GM13977 (cell line): ENCODE measurements at regions not wholly inside any gene's neighbourhood (a gene's known extent, or its start where the extent isn't known, plus 50 kb on each side); places are given as distances from the start of the nearest gene placed in this dataset.

ENCODE experiments used
- DNase-seq: peaks from one replicate; pipeline ENCODE4 v3.0.0; 2012; ENCODE audit warnings: low spot score
- in situ Hi-C: fragments of 300-500 bp; cut with MboI; formaldehyde crosslinking; loops from one replicate; pipeline ENCODE4 v1.12.0; 2022; ENCODE audit warnings: low sequenced_read_pairs, low pct_unique_long_range_greater_than_20kb, mixed read lengths, inconsistent platforms; ENCODE audit not compliant: unreplicated experiment
- TF ChIP-seq, protein P1 (sequence below): IDR thresholded peaks from 2 replicates; pipeline ENCODE4 v1.5.1; 2012; ENCODE audit warnings: mild to moderate bottlenecking, control low read depth; ENCODE audit not compliant: insufficient read depth; ENCODE audit errors: extremely low read depth, missing control alignments

DNA sequence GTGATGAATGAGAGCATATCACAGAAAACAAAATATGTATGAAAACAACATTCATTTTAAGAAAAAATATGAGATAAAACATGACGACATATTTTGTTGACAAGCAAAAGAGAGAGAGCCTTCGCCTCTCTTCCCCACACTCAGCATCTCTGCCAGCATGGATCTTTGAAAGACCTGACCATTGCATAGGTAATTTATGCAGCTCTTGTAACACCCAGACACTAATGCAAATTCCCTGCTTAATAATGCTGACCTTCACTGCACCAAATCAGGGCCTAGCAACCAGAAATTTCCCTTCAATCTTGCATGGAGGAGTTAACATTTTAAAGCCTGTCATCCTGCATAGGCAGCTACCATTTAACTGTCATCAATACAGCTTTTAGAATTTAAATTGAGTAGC lies 50.0 kb upstream of the CNR1 start:
- TF ChIP-seq, protein P1, sequence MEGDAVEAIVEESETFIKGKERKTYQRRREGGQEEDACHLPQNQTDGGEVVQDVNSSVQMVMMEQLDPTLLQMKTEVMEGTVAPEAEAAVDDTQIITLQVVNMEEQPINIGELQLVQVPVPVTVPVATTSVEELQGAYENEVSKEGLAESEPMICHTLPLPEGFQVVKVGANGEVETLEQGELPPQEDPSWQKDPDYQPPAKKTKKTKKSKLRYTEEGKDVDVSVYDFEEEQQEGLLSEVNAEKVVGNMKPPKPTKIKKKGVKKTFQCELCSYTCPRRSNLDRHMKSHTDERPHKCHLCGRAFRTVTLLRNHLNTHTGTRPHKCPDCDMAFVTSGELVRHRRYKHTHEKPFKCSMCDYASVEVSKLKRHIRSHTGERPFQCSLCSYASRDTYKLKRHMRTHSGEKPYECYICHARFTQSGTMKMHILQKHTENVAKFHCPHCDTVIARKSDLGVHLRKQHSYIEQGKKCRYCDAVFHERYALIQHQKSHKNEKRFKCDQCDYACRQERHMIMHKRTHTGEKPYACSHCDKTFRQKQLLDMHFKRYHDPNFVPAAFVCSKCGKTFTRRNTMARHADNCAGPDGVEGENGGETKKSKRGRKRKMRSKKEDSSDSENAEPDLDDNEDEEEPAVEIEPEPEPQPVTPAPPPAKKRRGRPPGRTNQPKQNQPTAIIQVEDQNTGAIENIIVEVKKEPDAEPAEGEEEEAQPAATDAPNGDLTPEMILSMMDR: no peak
- in situ Hi-C loops: no loop called here
- no peak for DNase-seq
